OCI-LY1 (cell line): ENCODE measurements at regions not wholly inside any gene's neighbourhood (a gene's known extent, or its start where the extent isn't known, plus 50 kb on each side); places are given as distances from the start of the nearest gene placed in this dataset.

ENCODE experiments used
- H2AFZ ChIP-seq: fragments of 200-600 bp; sonication (generic), shearing (Covaris generic); 2 replicates; pipeline ENCODE4 v1.6.0; 2014; ENCODE audit warnings: antibody characterized with exemption, mild to moderate bottlenecking, low read length
- H3F3A ChIP-seq: fragments of 200-600 bp; sonication (generic), shearing (Covaris generic); 2 replicates; pipeline ENCODE4 v1.6.0; 2014; ENCODE audit warnings: mild to moderate bottlenecking, antibody characterized with exemption, low read length, moderate library complexity; ENCODE audit not compliant: insufficient read depth
- H3K27ac ChIP-seq: fragments of 200-600 bp; sonication (generic); 2 replicates; pipeline ENCODE4 v1.5.1; 2014; ENCODE audit warnings: low read length, mixed run types, mild to moderate bottlenecking, low read depth; ENCODE audit not compliant: poor library complexity, severe bottlenecking
- H3K27me3 ChIP-seq: fragments of 200-600 bp; sonication (generic); 2 replicates; pipeline ENCODE4 v1.6.0; 2014; ENCODE audit warnings: antibody characterized with exemption, mild to moderate bottlenecking, low read length, moderate library complexity; ENCODE audit not compliant: insufficient read depth
- H3K36me3 ChIP-seq: fragments of 200-600 bp; sonication (generic); 2 replicates; pipeline ENCODE4 v1.6.1; 2014; ENCODE audit warnings: mild to moderate bottlenecking, antibody characterized with exemption, low read length, moderate library complexity, mixed read lengths; ENCODE audit not compliant: insufficient read depth
- H3K4me1 ChIP-seq: fragments of 200-600 bp; sonication (generic); 2 replicates; pipeline ENCODE4 v1.5.1; 2014; ENCODE audit warnings: mild to moderate bottlenecking, low read length, moderate library complexity; ENCODE audit not compliant: insufficient read depth, severe bottlenecking
- H3K4me2 ChIP-seq: fragments of 200-600 bp; sonication (generic), shearing (Covaris generic); 2 replicates; pipeline ENCODE4 v1.6.1; 2014; ENCODE audit warnings: low read length
- H3K4me3 ChIP-seq: fragments of 200-600 bp; sonication (generic); 2 replicates; pipeline ENCODE4 v1.5.1; 2014; ENCODE audit warnings: low read length, low read depth, mild to moderate bottlenecking, mixed read lengths; ENCODE audit not compliant: poor library complexity, severe bottlenecking
- H3K79me2 ChIP-seq: fragments of 200-600 bp; shearing (Covaris generic); 2 replicates; pipeline ENCODE4 v1.6.1; 2016; ENCODE audit warnings: mixed run types, low read length, mixed read lengths; ENCODE audit not compliant: insufficient read depth
- H3K9ac ChIP-seq: fragments of 200-600 bp; sonication (generic), shearing (Covaris generic); 2 replicates; pipeline ENCODE4 v1.6.1; 2014; ENCODE audit warnings: mild to moderate bottlenecking, low read length, mixed read lengths
- H3K9me2 ChIP-seq: fragments of 200-600 bp; sonication (generic), shearing (Covaris generic); 2 replicates; pipeline ENCODE4 v1.6.1; 2014; ENCODE audit warnings: low read depth, mild to moderate bottlenecking, low read length, mixed read lengths
- H3K9me3 ChIP-seq: fragments of 200-600 bp; shearing (Covaris generic); 2 replicates; pipeline ENCODE4 v1.6.1; 2014; ENCODE audit warnings: low read length, mixed read lengths
- H4K20me1 ChIP-seq: fragments of 200-600 bp; sonication (generic), shearing (Covaris generic); 2 replicates; pipeline ENCODE4 v1.6.0; 2016; ENCODE audit warnings: mild to moderate bottlenecking, low read length; ENCODE audit not compliant: insufficient read depth
- EZH2 ChIP-seq: fragments of 200-600 bp; sonication (generic), shearing (Covaris generic); IDR thresholded peaks from 2 replicates; pipeline ENCODE4 v1.8.0; 2017; ENCODE audit warnings: borderline replicate concordance, mixed run types, mild to moderate bottlenecking, antibody characterized with exemption, low read length, moderate library complexity, mixed read lengths
- TF ChIP-seq, protein P1 (sequence below): fragments of 200-600 bp; sonication (generic), shearing (Covaris generic); IDR thresholded peaks from 2 replicates; pipeline ENCODE4 v1.5.1; 2017; ENCODE audit warnings: mild to moderate bottlenecking, antibody characterized with exemption, low read length, moderate library complexity, mixed read lengths

GRCh38 chr3:34386309-34386708 lies 587.9 kb downstream of the PDCD6IP start:
- no peak overlapping the region for H3K27ac ChIP-seq
- no peak for TF ChIP-seq EZH2
- TF ChIP-seq, protein P1, sequence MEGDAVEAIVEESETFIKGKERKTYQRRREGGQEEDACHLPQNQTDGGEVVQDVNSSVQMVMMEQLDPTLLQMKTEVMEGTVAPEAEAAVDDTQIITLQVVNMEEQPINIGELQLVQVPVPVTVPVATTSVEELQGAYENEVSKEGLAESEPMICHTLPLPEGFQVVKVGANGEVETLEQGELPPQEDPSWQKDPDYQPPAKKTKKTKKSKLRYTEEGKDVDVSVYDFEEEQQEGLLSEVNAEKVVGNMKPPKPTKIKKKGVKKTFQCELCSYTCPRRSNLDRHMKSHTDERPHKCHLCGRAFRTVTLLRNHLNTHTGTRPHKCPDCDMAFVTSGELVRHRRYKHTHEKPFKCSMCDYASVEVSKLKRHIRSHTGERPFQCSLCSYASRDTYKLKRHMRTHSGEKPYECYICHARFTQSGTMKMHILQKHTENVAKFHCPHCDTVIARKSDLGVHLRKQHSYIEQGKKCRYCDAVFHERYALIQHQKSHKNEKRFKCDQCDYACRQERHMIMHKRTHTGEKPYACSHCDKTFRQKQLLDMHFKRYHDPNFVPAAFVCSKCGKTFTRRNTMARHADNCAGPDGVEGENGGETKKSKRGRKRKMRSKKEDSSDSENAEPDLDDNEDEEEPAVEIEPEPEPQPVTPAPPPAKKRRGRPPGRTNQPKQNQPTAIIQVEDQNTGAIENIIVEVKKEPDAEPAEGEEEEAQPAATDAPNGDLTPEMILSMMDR, result no peak

GRCh38 chr3:34387826-34388564 lies 589.6 kb downstream of the PDCD6IP start:
- no peaks in the 10 kb centered on the region for H4K20me1 ChIP-seq
- no peak for TF ChIP-seq EZH2
- TF ChIP-seq, protein P1, result no peak
- no peaks in the 10 kb centered on the region for H3K9me3 ChIP-seq
- H3K4me3 ChIP-seq, result no peak overlapping the region
- H3K4me1 ChIP-seq, result no peaks in the 10 kb centered on the region
- no peak overlapping the region for H2AFZ ChIP-seq
- H3K9me2 ChIP-seq, result no peaks in the 10 kb centered on the region
- H3K27me3 ChIP-seq, result no peaks in the 10 kb centered on the region
- H3K9ac ChIP-seq, result no peak overlapping the region
- no peak overlapping the region for H3K27ac ChIP-seq
- H3F3A ChIP-seq, result no peaks in the 10 kb centered on the region
- no peaks in the 10 kb centered on the region for H3K36me3 ChIP-seq
- H3K79me2 ChIP-seq, result no peaks in the 10 kb centered on the region
- no peak overlapping the region for H3K4me2 ChIP-seq

More at GRCh38 chr3:34386309-34386708, 587.9 kb downstream of the PDCD6IP start:
- Histone ChIP-seq H2AFZ (no peak overlapping the region), H3K27me3 (no peaks in the 10 kb centered on the region), H3K79me2 (no peaks in the 10 kb centered on the region), H3K4me1 (no peaks in the 10 kb centered on the region), H3F3A (no peaks in the 10 kb centered on the region), H3K36me3 (no peaks in the 10 kb centered on the region), H3K9ac (no peak overlapping the region), H3K4me2 (no peak overlapping the region), H3K4me3 (no peak overlapping the region), H4K20me1 (no peaks in the 10 kb centered on the region), H3K9me3 (no peaks in the 10 kb centered on the region), H3K9me2 (no peaks in the 10 kb centered on the region)

GRCh38 chr3:34388830-34389229 lies 590.4 kb downstream of the PDCD6IP start:
- Histone ChIP-seq H3K9ac (no peak overlapping the region), H3F3A (no peaks in the 10 kb centered on the region), H3K9me2 (no peaks in the 10 kb centered on the region), H2AFZ (no peak overlapping the region), H3K9me3 (no peaks in the 10 kb centered on the region), H3K4me1 (no peaks in the 10 kb centered on the region), H3K4me2 (no peak overlapping the region), H3K27ac (no peak overlapping the region), H3K27me3 (no peaks in the 10 kb centered on the region), H3K79me2 (no peaks in the 10 kb centered on the region), H4K20me1 (no peaks in the 10 kb centered on the region), H3K4me3 (no peak overlapping the region), H3K36me3 (no peaks in the 10 kb centered on the region)
- TF ChIP-seq, protein P1, result no peak
